ENCODE measurements at regions not wholly inside any gene's neighbourhood (a gene's known extent, or its start where the extent isn't known, plus 50 kb on each side); places are given as distances from the start of the nearest gene placed in this dataset.

- H3K4me2 ChIP-seq (ENCODE audit: extremely low read depth, insufficient read depth, low read length): no peak overlapping the region
- no peaks in the 10 kb centered on the region for H3K79me2 ChIP-seq (ENCODE audit: control insufficient read depth, insufficient read depth, low read length)
- no peak overlapping the region for H3K27ac ChIP-seq (ENCODE audit: insufficient read depth, low read length)
- no peak for TF ChIP-seq EZH2 (IDR thresholded peaks at IDR 0.05; ENCODE audit: low read length, missing control alignments)
- TF ChIP-seq CTCF (conservative IDR thresholded peaks at IDR 0.05 in 1 of 2, IDR thresholded peaks at IDR 0.05 in 1 of 2; ENCODE audit: low read depth in 1 of 2, low read length in 2 of 2): no peak
- no peaks in the 10 kb centered on the region for H4K20me1 ChIP-seq (ENCODE audit: control insufficient read depth, extremely low read depth, insufficient read depth, low read length)
- H3K36me3 ChIP-seq (ENCODE audit: control insufficient read depth, insufficient read depth, low read length): no peaks in the 10 kb centered on the region
- H3K4me1 ChIP-seq (ENCODE audit: control insufficient read depth, extremely low read depth, insufficient read depth, low read length): no peaks in the 10 kb centered on the region
- no peak for DNase-seq (ENCODE audit: low read depth in 2 of 2)
- no peak overlapping the region for H3K4me3 ChIP-seq (replicated peaks in 1 of 4; ENCODE audit: control extremely low read depth in 1 of 4, insufficient read depth in 1 of 4, low read depth in 3 of 4, low read length in 4 of 4)
- H3K27me3 ChIP-seq (ENCODE audit: control insufficient read depth, insufficient read depth, low read length): no peaks in the 10 kb centered on the region
- no peaks in the 10 kb centered on the region for H3K9me3 ChIP-seq (ENCODE audit: control insufficient read depth, insufficient read depth, low read depth, low read length)
- no peak overlapping the region for H2AFZ ChIP-seq (ENCODE audit: low read length)
- H3K9ac ChIP-seq (ENCODE audit: insufficient read depth, low read length): no peak overlapping the region
Measured at GRCh38 chr2:125630377-125630776, 1025.6 kb upstream of the GYPC start.

DNA sequence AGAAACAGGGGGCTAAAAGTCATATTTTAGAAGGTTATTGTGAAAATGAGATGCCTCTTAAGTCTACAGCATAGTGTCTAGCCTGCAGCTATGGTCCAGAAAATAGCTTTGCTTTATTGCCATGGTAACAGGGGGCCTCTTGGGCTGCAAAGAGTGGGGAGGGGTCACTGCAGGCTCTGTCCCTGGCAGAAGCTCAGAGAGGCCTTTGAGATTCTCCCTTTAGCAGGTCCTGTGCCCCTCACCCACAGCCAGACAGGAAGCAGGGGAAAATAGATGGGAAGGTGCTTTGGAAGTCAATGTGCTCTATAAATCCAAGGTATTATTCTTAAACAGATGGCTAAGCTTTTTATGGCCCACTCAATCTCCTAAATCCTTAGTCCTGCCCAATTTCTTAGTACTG lies 1021.3 kb upstream of the GYPC start:
- Histone ChIP-seq H3K9me3 (ENCODE audit: control insufficient read depth, insufficient read depth, low read depth, low read length) (no peaks in the 10 kb centered on the region), H3K36me3 (ENCODE audit: control insufficient read depth, insufficient read depth, low read length) (no peaks in the 10 kb centered on the region), H2AFZ (ENCODE audit: low read length) (no peak overlapping the region), H3K4me1 (ENCODE audit: control insufficient read depth, extremely low read depth, insufficient read depth, low read length) (no peaks in the 10 kb centered on the region), H3K27ac (ENCODE audit: insufficient read depth, low read length) (no peak overlapping the region), H3K4me2 (ENCODE audit: extremely low read depth, insufficient read depth, low read length) (no peak overlapping the region), H4K20me1 (ENCODE audit: control insufficient read depth, extremely low read depth, insufficient read depth, low read length) (no peaks in the 10 kb centered on the region), H3K27me3 (ENCODE audit: control insufficient read depth, insufficient read depth, low read length) (no peaks in the 10 kb centered on the region), H3K79me2 (ENCODE audit: control insufficient read depth, insufficient read depth, low read length) (no peaks in the 10 kb centered on the region), H3K4me3 (replicated peaks in 1 of 4; ENCODE audit: control extremely low read depth in 1 of 4, insufficient read depth in 1 of 4, low read depth in 3 of 4, low read length in 4 of 4) (no peak overlapping the region), H3K9ac (ENCODE audit: insufficient read depth, low read length) (no peak overlapping the region)
- no peak for DNase-seq (ENCODE audit: low read depth in 2 of 2)
- no peak for TF ChIP-seq CTCF (conservative IDR thresholded peaks at IDR 0.05 in 1 of 2, IDR thresholded peaks at IDR 0.05 in 1 of 2; ENCODE audit: low read depth in 1 of 2, low read length in 2 of 2)
- no peak for TF ChIP-seq EZH2 (IDR thresholded peaks at IDR 0.05; ENCODE audit: low read length, missing control alignments)

- no peak overlapping the region for H2AFZ ChIP-seq (ENCODE audit: low read length)
- no peak for DNase-seq (ENCODE audit: low read depth in 2 of 2)
Measured at GRCh38 chr2:125638345-125638744, 1017.6 kb upstream of the GYPC start.

More at GRCh38 chr2:125638345-125638744, 1017.6 kb upstream of the GYPC start:
- no peaks in the 10 kb centered on the region for H4K20me1 ChIP-seq (ENCODE audit: control insufficient read depth, extremely low read depth, insufficient read depth, low read length)
- no peaks in the 10 kb centered on the region for H3K9me3 ChIP-seq (ENCODE audit: control insufficient read depth, insufficient read depth, low read depth, low read length)
- H3K4me1 ChIP-seq (ENCODE audit: control insufficient read depth, extremely low read depth, insufficient read depth, low read length): no peaks in the 10 kb centered on the region
- H3K4me2 ChIP-seq (ENCODE audit: extremely low read depth, insufficient read depth, low read length): no peak overlapping the region
- no peaks in the 10 kb centered on the region for H3K79me2 ChIP-seq (ENCODE audit: control insufficient read depth, insufficient read depth, low read length)
- no peak overlapping the region for H3K4me3 ChIP-seq (replicated peaks in 1 of 4; ENCODE audit: control extremely low read depth in 1 of 4, insufficient read depth in 1 of 4, low read depth in 3 of 4, low read length in 4 of 4)
- no peaks in the 10 kb centered on the region for H3K36me3 ChIP-seq (ENCODE audit: control insufficient read depth, insufficient read depth, low read length)
- no peak overlapping the region for H3K27ac ChIP-seq (ENCODE audit: insufficient read depth, low read length)
- TF ChIP-seq EZH2 (IDR thresholded peaks at IDR 0.05; ENCODE audit: low read length, missing control alignments) (no peak), CTCF (conservative IDR thresholded peaks at IDR 0.05 in 1 of 2, IDR thresholded peaks at IDR 0.05 in 1 of 2; ENCODE audit: low read depth in 1 of 2, low read length in 2 of 2) (no peak)
- no peak overlapping the region for H3K9ac ChIP-seq (ENCODE audit: insufficient read depth, low read length)
- no peaks in the 10 kb centered on the region for H3K27me3 ChIP-seq (ENCODE audit: control insufficient read depth, insufficient read depth, low read length)

Measured in fibroblast of lung (primary cell).